GM19455 (cell line): ENCODE measurements at regions not wholly inside any gene's neighbourhood (a gene's known extent, or its start where the extent isn't known, plus 50 kb on each side); places are given as distances from the start of the nearest gene placed in this dataset.
"Not testable (repeated sequence)": the region's sequence is repeated elsewhere in the genome, so short reads cannot be mapped to it uniquely, and the experiment has no call there.

Experiments used
- ATAC-seq: cut with Tn5 transposase; IDR thresholded peaks from one replicate; pipeline ENCODE4 v1.9.1; 2021; ENCODE audit not compliant: unreplicated experiment

DNA sequence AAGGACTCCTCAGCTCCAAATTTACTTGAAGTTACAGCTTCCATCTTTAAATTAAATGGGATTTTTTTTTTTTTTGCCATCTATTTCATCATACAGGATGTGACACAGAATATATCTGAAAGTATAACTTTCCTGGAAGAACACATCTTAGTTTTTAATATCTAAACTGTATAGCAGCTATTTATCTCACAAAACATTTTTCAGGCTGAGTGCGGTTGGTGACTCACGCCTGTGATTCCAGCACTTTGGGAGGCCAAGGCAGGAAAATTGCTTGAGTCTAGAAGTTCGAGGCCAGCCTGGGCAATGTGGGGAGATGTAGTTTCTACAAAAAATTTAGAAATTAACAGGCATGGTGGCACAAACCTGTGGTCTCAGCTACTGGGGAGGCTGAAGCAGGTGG is 142.3 kb upstream of the KCNJ18 start:
- ATAC-seq: not testable (repeated sequence)

DNA sequence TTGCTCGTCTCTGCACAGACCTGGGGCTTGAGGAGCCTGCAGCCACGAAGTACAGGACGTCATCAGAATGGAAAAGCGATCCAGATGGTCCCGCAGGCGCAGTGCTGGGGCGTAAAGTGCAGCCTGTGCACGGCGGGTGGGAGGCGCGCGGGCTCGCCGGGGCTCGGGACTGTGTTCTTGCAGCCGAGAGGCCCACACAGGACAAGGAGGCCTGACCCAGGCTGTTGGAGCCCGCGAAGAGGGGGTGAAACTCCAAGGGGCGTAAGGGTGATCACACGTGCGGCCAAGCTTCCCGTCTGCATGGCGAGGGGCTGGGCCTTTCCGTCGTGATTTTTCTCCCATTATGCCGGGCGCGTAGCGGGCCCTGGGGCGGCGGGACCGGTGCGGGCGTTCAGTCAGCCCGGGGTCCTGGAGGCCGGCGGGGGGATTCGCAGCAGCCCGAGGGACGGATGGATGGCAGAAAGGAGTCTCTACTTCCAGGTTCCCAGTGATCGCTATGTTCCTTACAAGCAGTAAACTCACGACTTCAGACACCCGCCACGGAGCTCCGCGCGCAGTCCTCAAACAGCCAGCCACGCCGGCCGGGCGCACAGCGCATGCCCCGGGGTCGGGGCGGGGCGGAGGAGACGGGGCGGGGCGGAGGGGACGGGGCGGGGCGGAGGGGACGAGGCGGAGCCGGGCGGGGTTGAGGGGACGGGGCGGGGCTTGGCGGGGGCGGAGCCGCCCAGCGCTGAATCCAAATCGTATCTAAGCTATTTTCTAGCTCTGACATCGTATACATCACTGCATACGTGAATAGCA is 141.0 kb upstream of the KCNJ18 start:
- peak; percentile 74 for ATAC-seq

DNA sequence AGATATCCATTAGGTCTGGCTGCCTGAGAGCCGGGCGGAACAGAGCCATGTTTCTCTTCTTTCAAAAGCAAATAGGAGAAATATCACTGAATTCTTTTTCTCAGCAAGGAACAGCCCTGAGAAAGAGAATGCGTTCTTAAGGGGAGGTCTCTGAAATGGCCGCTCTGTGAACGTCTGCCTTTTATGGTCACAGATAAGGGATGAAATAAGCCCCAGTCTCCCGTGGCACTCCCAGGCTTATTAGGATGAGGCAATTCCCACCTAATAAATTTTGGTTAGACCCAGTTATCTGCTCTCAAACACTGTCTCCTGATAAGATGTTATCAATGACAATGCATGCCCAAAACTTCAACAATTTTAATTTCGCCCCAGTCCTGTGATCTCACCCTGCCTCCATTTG is 133.4 kb upstream of the KCNJ18 start:
- ATAC-seq: not testable (repeated sequence)

DNA sequence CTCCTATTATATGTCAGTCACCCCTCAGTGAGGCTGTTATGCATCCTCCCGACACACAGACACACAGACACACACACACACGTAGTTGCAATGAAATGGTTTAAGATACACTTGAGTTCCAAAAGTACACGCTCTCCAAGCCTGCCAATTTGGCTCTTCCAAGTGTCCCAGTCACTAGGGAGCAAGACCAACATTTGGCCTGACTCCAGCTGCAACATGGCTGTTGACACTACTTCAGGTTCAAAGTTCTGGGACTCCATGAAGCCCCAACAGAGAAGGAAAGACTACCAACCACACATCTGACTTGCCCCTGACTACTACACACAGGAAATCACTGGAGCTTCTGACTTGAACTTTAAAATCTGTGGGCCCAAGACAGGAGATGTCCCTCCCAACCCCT is 128.1 kb upstream of the KCNJ18 start:
- no peak for ATAC-seq

DNA sequence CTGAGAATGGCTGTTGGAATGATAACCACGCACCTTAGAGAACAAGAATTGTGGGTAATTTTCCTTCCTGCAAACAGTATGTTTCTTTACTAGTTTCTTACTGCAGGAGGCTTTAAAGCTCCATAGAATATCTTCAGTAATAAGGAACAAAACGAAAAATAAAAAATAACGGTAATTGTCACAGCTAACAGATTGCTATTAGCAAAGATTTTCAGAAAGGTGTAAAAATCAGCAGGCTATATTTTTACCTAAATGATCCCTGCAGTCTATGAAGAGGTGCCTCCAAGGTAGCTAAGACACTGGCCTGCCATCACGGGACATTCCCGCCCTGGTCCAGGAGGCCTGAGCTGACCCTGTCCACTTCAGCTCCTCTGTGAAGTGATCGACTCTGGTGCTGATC is 127.6 kb upstream of the KCNJ18 start:
- ATAC-seq: not testable (repeated sequence)

DNA sequence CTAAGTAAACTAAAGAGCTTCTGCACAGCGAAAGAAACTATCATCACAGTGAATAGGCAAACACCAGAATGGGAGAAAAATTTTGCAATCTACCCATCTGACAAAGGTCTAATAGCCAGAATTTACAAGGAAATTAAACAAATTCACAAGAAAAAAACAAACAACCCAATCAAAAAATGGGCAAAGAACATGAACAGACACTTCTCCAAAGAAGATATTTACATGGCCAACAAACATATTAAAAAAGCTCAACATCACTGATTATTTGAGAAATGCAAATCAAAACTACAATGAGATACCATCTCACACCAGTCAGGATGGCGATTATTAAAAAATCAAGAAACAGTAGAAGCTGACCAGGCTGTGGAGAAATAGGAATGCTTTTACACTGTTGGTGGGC is 121.9 kb upstream of the KCNJ18 start:
- not testable (repeated sequence) for ATAC-seq

DNA sequence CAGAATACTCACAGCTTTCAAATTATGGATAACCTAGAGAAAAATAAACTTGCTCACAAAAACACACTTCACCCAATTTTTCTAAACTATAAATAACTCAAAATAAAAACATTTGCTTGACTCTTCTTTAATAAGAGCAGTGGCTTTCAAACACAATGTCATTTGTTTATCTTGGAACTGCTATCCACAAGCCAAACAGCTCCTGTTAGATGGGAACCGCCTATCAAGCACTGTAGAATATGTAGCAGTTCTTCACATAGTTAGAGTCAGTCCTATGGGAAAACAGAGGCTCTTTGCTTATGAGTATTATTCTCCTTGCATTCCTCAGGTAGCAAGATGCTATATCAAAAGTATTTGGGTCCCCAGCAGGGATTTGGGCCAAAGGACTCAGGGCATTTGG is 120.2 kb upstream of the KCNJ18 start:
- ATAC-seq: not testable (repeated sequence)

DNA sequence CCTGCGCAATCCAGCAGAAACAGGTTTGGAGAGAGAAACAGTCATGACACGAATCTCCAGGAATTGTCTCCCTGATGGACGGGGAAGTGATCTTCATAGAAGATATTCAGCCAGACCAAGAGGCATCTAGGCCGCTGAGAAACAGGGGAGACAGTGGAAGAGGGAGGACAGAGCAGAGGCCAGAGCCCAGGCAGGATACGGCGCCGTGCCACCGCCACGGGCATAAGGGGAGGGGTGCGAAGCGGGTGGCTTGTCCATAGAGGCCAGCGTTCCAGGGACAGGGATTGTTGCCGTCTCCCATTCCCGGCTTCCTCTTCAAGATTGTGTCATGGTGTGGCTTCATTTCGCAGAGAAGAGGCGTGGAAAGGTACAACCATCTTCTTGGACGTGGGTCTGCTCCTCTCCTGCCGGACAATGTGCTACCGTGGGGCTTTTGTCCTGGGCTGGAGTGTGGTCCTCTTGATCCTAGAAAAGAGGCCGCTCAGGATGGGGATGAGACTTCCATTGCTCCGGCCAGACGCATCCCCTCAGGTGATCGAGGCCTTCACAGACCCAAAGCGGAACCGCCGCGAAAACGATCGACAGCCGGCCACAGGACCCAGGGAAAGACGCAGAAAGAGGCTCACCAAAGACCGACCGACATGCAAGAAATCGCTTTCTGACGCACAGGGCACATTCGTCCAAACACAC is 118.9 kb upstream of the KCNJ18 start:
- not testable (repeated sequence) for ATAC-seq

DNA sequence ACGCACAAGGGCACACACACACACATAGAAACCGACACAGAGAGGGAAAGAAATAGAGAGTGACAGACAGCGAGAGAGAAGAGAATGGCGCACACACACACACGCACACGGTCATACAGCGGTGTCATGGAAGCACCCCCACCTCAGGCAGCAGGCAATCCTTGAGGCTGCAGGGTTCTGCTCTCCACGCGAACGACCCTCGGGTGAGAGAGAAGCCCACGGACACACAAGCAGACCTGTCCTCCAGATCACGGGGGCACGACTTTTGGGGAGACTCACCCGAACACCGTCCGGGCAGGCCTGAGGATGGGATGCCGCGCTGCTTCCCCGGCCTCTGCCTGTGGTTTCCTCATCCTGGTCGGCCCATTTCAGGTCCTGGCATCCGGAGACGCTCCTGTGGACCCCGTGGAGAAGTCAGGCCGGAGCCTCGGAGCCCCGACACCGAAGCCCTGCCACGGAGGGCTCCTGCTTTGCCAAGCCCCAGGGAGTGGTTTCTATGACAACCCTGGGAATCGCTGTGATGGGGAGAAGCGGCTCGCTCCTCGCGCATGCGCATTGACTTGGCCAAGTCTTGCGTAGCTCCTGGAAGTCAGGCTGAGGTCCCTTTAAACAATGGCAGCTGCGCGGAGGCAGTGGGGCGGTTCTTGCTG is 118.2 kb upstream of the KCNJ18 start:
- no peak for ATAC-seq

DNA sequence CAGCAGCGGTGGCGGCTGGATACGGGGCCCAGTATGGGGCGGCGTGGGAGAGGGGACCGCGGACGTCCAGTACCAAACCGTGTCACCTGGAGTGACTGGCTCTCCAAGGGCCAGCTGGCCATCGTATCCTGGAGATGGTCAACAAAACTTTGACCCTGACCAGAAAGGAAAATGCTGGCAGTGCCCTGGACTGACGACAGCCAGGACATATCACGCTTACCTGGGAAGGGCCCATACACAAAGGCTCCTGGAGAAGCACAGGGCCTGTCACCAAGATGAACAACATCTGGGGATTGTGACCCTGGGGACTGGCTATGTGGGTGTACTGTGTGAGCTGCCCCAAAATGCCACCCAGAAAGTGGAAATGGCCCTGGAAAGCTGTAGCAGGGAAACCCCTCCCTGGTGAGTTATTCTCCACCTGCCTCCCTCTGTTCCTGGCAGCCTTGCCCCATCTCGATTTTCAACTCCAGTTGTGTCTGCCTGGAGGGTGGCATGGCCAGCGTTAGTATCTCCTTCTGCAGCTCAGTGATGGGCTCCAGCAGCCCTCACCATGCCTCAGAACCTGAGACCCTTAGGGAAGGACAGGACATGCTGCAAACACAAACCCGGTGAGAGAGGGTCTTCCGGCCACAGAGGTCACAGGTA is 117.6 kb upstream of the KCNJ18 start:
- not testable (repeated sequence) for ATAC-seq

DNA sequence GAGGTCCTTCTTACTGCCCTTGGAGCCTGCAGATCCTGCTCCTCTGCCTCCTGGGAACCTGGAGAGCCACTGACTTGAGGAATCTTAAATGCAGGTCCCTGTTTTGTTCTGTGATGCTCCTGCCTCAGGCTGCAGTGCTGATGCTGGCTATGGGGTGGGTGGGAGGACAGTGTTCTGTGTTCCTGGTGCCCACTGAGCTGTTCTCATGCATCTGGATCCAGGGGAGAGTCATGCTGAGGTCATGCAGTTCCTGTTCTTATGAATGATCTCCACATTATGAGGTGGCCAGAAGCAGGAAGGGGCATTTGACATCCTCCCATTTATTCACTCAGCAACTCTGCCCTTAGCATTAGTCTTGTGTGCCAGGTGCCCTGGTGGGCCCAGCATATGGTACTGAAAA is 113.5 kb upstream of the KCNJ18 start:
- ATAC-seq: not testable (repeated sequence)

DNA sequence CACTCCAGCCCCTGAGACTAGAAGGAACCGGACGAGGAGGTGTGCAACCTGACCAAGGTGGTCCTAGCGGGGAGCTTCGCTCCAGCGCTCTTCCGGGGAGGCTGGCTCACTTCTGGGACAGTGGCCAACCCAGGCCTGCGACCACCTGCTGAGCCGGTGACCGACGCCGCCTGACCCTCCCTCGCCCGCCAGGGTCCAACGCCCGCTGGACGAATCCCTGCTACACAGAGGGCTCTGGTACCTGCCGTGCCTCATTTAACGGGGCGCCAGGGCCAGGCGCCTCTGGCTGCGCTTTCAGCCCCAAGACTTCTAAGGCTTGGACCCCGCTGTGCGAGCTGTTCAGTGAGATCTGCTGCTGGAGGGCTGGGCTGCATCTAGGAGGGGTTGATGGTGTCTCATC is 99.5 kb upstream of the KCNJ18 start:
- no peak for ATAC-seq

DNA sequence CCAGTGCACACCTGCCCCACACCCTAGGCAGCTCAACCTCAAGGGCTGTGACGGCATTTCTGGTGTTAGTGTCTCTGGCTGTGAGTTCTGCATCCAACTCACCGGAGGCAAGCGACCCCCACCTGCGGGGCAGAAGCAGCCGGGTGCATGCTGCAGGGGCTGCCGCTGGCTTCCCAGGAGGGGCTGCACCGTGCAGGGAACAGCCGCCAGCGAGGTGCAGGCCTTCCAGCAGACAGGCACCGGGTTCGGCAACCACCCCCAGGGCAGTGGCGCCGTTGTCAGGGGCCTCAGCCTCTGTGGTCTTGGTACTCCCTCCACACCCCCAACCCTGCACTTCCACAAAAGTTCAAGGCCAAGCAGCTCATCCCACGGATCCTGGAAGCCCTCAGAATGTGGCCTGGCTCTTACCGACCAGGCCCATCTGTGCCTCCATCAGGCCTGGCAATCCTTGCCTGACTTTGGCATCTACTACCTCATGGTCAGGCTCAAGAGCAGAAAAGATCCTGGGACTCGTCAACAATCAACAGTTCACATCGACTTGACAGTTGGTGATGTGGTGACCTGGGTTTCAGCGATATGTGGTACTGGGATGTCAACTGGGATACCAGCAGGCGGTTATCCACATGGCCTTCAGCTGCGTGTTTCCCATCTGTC is 98.7 kb upstream of the KCNJ18 start:
- ATAC-seq: not testable (repeated sequence)

DNA sequence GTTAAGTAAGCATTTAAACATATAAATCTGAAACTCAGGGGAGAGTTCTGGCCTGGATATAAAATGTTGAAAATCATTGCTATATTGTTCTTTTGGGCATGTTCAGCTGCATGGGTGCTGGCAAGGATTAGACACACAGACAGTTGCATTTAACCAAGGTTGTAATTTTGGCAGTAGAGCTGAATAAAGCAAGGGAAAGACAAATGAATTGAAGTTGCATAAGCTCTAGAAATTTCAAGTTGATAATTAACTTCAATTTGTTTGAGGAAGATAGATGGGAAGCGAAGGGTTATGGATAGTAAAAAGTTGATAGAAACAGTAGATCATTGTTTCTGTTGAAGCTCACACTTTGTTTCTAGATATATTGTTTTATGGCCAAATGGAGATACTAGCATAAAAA is 97.2 kb upstream of the KCNJ18 start:
- no peak for ATAC-seq

DNA sequence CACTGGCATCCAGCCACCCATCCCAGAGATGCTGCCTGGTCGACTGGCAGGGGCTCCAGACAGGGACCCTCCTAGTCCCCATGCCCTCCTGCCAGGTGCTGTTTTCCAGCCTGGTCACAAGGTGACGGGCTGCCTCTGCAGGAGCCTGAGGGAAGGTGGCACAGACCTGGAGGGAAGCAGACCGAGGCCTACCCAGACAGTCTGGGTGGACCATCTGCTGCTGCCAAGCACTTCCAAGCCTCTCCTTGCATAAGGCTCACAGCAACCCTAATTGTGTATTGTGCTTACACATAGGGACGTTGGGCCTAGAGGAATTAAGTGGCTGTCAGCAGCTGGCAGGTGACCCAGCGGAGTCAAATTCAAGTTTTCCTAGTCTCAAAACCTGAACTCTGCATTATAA is 90.1 kb upstream of the KCNJ18 start:
- ATAC-seq: no peak

DNA sequence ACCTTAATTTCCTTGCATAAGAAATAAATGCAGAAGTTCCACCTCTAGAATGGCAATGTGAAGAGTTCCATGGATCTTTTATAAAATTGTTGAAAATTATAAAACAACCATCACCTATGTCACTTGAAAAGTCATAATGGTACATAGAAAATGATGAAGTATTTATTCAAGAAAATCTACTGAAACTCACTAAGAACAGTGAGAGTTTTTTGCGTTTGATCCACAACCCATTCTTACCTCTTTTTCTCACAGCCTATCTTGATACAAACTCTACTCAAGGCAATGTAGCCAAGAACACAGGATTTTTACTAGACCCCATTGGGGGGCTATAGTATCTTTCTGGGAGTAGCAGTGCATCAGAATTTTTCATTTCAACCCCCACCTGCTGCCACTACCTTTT is 89.0 kb upstream of the KCNJ18 start:
- ATAC-seq: not testable (repeated sequence)

DNA sequence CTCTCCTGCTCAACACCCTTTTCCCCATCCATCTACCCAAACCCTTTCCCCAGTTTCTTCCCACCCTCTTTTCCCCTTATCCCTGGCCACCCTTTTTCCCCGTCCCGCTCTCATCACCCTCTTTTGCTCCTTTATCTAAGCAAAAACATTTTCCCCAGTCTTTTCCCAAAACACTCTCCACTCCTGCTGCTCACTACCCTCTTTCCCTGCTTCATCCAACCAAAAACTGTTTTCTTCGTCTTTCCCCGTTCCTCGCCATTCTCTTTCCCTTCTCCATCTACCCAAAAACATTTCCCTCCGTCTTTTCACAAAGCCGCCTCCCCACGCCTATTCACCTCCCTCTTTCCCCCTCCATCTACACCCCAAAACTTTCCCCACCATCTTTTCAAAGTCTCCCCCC is 80.9 kb upstream of the KCNJ18 start:
- ATAC-seq: not testable (repeated sequence)

DNA sequence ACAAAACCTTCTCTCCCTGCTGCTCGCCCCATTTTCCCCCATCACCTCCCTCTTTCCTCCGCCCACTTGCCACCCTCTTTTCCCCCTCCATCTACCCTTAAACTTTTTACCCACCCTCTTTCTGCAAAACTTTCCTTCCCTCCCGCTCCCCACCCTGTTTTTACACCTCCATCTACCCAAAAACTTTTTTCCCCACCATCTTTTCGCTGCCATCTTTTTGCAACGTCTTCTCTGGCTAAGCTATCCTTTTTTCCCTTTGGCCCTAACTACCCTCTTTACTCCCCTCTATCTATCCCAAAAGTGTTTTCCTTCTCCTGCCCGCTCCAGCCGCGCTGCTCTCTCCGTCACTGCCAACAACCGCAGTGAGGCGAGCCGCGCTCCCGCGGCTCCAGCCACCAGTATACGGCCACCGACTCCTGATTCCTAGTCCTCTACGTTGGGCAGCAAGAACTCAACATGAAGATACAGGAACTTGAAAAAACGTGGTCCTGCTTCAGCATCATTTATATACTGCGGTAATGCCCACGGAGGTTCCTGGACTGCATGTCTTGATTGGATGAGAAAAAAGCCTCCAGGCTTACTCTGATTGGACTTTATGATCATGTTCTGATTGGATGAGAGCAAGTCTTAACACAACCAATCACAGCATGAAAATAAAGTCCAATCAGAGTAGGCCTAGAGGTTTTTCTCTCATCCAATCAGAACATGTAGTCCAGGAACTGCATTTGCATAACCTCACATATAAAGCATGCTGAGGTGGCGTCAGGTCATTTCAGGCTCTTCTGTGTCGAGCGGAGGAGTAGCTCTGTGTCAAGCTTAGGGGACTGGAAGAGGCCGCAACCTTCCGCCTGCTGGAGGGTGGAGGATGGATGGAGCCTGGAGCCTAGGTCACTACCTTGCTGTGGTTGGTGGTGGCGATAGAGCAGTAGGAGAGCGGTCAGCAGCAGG is 79.9 kb upstream of the KCNJ18 start:
- not testable (repeated sequence) for ATAC-seq

DNA sequence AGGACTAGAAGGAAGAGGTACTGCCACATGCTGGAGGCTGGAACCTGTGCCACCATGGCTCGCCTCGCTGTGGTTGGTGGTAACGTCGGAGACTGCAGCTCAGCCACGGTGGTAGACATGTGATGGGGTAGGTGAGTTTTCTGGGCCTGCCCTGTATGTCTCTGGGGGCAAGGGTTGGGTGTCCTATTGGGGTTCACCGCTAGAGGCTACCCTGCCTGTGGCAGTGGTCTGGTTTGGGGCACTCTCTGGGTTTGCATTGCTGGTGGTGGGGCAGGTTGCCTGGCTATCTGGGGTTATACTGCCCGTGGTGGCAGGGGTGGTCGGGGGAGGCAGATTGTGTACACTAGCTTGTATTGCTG is 79.3 kb upstream of the KCNJ18 start:
- no peak for ATAC-seq

DNA sequence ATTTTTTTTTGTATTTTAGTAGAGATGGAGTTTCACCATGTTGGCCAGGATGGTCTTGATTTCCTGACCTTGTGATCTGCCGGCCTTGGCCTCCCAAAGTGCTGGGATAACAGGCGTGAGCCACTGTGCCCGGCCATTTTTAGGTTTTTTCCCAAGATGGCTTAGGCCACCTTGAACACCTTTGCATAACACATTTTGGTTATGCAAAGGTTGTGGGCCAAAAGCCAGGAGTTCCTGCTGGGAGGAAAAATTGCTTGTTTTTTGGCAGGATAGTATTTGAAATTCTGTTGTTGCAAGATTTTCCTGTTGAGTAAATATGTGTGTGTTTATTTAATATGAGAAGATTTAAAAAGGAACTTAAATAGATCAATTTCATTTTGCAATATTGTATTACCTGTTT is 65.3 kb upstream of the KCNJ18 start:
- ATAC-seq: not testable (repeated sequence)
